ENCODE measurements at regions not wholly inside any gene's neighbourhood (a gene's known extent, or its start where the extent isn't known, plus 50 kb on each side); places are given as distances from the start of the nearest gene placed in this dataset.

DNA sequence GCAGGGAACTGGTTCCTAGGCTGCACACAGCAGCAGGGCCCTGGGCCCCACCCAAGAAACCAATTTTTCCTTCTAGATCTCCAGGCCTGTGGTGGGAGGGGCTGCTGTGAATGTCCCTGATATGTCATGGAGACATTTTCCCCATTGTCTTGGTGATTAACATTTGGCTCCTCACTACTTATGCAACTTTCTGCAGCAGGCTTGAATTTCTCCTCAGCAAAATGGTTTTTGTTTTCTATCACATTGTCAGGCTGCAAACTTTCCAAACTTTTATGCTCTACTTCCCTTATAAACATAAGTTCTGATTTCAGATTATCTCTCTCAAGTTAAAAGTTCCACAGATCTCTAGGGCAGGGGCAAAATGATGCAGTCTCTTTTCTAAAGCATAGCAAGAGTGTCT lies 310.2 kb upstream of the PCDH20 start:
- TF ChIP-seq, protein P1, sequence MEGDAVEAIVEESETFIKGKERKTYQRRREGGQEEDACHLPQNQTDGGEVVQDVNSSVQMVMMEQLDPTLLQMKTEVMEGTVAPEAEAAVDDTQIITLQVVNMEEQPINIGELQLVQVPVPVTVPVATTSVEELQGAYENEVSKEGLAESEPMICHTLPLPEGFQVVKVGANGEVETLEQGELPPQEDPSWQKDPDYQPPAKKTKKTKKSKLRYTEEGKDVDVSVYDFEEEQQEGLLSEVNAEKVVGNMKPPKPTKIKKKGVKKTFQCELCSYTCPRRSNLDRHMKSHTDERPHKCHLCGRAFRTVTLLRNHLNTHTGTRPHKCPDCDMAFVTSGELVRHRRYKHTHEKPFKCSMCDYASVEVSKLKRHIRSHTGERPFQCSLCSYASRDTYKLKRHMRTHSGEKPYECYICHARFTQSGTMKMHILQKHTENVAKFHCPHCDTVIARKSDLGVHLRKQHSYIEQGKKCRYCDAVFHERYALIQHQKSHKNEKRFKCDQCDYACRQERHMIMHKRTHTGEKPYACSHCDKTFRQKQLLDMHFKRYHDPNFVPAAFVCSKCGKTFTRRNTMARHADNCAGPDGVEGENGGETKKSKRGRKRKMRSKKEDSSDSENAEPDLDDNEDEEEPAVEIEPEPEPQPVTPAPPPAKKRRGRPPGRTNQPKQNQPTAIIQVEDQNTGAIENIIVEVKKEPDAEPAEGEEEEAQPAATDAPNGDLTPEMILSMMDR (IDR thresholded peaks at IDR 0.05; ENCODE audit: low read depth, low read length, missing input control): no peak
- TF ChIP-seq, protein P2, sequence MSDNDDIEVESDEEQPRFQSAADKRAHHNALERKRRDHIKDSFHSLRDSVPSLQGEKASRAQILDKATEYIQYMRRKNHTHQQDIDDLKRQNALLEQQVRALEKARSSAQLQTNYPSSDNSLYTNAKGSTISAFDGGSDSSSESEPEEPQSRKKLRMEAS (IDR thresholded peaks at IDR 0.05): no peak
- TF ChIP-seq, protein P3, sequence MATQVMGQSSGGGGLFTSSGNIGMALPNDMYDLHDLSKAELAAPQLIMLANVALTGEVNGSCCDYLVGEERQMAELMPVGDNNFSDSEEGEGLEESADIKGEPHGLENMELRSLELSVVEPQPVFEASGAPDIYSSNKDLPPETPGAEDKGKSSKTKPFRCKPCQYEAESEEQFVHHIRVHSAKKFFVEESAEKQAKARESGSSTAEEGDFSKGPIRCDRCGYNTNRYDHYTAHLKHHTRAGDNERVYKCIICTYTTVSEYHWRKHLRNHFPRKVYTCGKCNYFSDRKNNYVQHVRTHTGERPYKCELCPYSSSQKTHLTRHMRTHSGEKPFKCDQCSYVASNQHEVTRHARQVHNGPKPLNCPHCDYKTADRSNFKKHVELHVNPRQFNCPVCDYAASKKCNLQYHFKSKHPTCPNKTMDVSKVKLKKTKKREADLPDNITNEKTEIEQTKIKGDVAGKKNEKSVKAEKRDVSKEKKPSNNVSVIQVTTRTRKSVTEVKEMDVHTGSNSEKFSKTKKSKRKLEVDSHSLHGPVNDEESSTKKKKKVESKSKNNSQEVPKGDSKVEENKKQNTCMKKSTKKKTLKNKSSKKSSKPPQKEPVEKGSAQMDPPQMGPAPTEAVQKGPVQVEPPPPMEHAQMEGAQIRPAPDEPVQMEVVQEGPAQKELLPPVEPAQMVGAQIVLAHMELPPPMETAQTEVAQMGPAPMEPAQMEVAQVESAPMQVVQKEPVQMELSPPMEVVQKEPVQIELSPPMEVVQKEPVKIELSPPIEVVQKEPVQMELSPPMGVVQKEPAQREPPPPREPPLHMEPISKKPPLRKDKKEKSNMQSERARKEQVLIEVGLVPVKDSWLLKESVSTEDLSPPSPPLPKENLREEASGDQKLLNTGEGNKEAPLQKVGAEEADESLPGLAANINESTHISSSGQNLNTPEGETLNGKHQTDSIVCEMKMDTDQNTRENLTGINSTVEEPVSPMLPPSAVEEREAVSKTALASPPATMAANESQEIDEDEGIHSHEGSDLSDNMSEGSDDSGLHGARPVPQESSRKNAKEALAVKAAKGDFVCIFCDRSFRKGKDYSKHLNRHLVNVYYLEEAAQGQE (IDR thresholded peaks at IDR 0.05): no peak
- TF ChIP-seq FOXA1 (IDR thresholded peaks at IDR 0.05): no peak
- no peak for TF ChIP-seq YY1 (IDR thresholded peaks at IDR 0.05)
- TF ChIP-seq RAD21 (IDR thresholded peaks at IDR 0.05): no peak
- no peak for TF ChIP-seq RXRA (IDR thresholded peaks at IDR 0.05)
- TF ChIP-seq NR2F2 (IDR thresholded peaks at IDR 0.05): no peak
- TF ChIP-seq SP1 (IDR thresholded peaks at IDR 0.05): no peak

All from liver (tissue), 3 donors.